Right atrium auricular region (tissue), 2 donors: ENCODE measurements at regions not wholly inside any gene's neighbourhood (a gene's known extent, or its start where the extent isn't known, plus 50 kb on each side); places are given as distances from the start of the nearest gene placed in this dataset.

Source experiments
- DNase-seq: peaks from one replicate; pipeline ENCODE4 v3.0.0-alpha.2; 2019; ENCODE audit warnings: low spot score
- H3K27ac ChIP-seq, 2 donors: fragments of 200-600 bp; sonication (generic); 1 replicate in 1 of 2; 2 replicates in 1 of 2; pipeline ENCODE4 v1.5.1; 2016 to 2019
- H3K27me3 ChIP-seq, 2 donors: fragments of 200-600 bp; sonication (generic); one replicate each; pipeline versions ENCODE4 v1.5.1 to v1.6.0; 2017 to 2019
- H3K36me3 ChIP-seq: fragments of 200-600 bp; sonication (generic); one replicate; pipeline ENCODE4 v1.5.1; 2016
- H3K4me1 ChIP-seq, 2 donors: fragments of 200-600 bp; sonication (generic); one replicate each; pipeline versions ENCODE4 v1.5.1 to v1.6.0; 2017 to 2019
- H3K4me3 ChIP-seq, 2 donors: fragments of 200-600 bp; sonication (generic); 1 replicate in 1 of 2; 2 replicates in 1 of 2; pipeline ENCODE4 v1.5.1; 2017 to 2019; ENCODE audit warnings: mild to moderate bottlenecking in 1 of 2, moderate library complexity in 1 of 2
- H3K9me3 ChIP-seq, 2 donors: fragments of 200-600 bp; sonication (generic); one replicate each; pipeline ENCODE4 v1.5.1; 2019
- TF ChIP-seq, protein P1 (sequence below), 2 donors: fragments of 200-600 bp; sonication (generic); IDR thresholded peaks; one replicate each; pipeline ENCODE4 v1.5.1; 2019; ENCODE audit warnings: antibody characterized with exemption in 2 of 2

DNA sequence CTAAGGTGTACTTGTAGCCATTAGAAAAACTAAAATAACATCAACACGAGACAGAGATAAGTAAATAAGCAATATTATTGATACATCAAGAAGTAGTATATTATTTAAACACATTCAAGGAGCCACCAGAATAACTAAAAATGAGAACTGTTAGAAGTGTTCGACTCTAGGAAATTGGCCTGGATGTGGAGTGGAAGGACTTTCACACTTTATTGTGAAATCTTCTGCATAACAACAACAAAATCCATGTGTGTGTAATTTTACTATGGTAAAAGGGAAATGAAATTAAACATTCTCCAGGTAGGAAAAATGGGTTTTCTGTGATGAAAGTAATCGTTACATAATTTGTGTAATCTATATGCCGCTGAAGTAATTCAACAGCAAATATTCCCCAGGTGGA, 96.3 kb upstream of the RNF152 start:
- no peak for DNase-seq

DNA sequence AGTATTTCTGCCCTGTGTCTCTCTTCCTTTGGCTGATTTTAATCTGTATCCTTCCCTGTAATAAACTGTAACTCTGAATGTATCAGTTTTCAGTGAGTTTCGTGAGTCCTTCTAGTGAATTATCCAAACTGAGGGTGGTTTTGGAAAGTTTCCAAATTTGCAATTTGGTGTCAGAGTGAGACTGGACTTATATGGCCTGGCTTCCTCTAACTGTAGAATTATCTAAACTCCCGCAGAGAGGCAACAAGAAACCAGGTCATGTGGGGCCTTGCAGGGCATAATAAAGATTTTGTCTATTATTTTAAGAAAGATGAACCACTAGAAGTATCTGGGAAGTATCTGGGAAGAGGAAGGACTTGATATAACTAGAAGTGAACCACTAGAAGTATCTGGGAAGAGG, 95.3 kb upstream of the RNF152 start:
- Histone ChIP-seq H3K27me3 (no peaks in the 10 kb centered on the region), H3K4me1 (peaks cover 0 to 12% of the 10 kb centered on the region in 2 donors), H3K4me3 (no peak overlapping the region), H3K27ac (no peak overlapping the region), H3K9me3 (no peaks in the 10 kb centered on the region), H3K36me3 (no peaks in the 10 kb centered on the region)
- TF ChIP-seq, protein P1, sequence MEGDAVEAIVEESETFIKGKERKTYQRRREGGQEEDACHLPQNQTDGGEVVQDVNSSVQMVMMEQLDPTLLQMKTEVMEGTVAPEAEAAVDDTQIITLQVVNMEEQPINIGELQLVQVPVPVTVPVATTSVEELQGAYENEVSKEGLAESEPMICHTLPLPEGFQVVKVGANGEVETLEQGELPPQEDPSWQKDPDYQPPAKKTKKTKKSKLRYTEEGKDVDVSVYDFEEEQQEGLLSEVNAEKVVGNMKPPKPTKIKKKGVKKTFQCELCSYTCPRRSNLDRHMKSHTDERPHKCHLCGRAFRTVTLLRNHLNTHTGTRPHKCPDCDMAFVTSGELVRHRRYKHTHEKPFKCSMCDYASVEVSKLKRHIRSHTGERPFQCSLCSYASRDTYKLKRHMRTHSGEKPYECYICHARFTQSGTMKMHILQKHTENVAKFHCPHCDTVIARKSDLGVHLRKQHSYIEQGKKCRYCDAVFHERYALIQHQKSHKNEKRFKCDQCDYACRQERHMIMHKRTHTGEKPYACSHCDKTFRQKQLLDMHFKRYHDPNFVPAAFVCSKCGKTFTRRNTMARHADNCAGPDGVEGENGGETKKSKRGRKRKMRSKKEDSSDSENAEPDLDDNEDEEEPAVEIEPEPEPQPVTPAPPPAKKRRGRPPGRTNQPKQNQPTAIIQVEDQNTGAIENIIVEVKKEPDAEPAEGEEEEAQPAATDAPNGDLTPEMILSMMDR (IDR thresholded peaks at IDR 0.05) = no peak
- DNase-seq = no peak

More for the DNA sequence above, 96.3 kb upstream of the RNF152 start:
- Histone ChIP-seq H3K4me1 (peaks cover 0 to 14% of the 10 kb centered on the region in 2 donors), H3K9me3 (no peaks in the 10 kb centered on the region), H3K4me3 (no peak overlapping the region), H3K27me3 (no peaks in the 10 kb centered on the region), H3K27ac (no peak overlapping the region), H3K36me3 (no peaks in the 10 kb centered on the region)
- TF ChIP-seq, protein P1 (IDR thresholded peaks at IDR 0.05) = no peak

DNA sequence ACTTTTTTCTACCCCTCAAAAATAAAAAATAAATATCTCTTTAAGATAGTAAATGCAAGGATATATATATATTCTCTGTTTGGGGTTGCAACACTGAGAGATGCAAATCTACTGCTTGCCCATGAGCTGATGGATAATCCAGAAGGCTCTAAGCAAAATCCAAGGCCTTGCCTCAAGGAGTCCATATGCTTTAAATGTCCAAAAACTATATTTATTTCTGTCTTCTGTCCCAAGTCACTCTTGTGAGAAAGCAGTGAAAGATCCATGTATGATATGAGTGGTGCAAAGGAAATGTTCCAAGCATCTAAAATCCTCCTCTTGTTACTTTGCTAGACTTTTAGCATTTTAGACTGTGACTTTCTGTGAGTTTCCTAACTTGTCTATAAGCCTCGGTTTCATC, 92.9 kb upstream of the RNF152 start:
- DNase-seq = no peak
- TF ChIP-seq, protein P1 (IDR thresholded peaks at IDR 0.05) = no peak
- Histone ChIP-seq H3K36me3 (no peaks in the 10 kb centered on the region), H3K4me1 (no peaks in the 10 kb centered on the region), H3K4me3 (no peak overlapping the region), H3K27me3 (no peaks in the 10 kb centered on the region), H3K27ac (no peak overlapping the region), H3K9me3 (no peaks in the 10 kb centered on the region)

DNA sequence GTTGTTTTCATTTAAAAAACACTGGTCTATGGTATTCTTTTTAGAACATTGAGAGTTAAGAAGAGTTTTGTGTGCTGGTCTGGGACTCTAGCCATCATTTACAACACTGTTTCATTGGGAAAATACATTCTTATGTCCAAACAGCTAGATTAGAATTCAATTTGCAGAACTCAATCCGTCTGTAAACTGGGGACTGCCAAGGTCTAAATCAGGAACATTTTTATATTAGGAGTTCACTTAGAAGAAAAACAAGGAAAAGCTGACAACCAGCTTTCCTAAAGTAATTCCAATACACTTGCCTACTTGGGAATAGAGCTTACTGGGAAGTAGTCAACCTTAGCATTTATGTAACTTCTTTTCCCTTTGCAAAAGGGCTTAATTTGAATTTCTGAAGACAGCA, 91.5 kb upstream of the RNF152 start:
- no peak for DNase-seq
- Histone ChIP-seq H3K27me3 (no peaks in the 10 kb centered on the region), H3K4me1 (no peaks in the 10 kb centered on the region), H3K27ac (peak overlapping the region in 1 of 2 donors; percentile 11), H3K9me3 (no peaks in the 10 kb centered on the region), H3K4me3 (no peak overlapping the region), H3K36me3 (no peaks in the 10 kb centered on the region)
- TF ChIP-seq, protein P1 (IDR thresholded peaks at IDR 0.05) = no peak

DNA sequence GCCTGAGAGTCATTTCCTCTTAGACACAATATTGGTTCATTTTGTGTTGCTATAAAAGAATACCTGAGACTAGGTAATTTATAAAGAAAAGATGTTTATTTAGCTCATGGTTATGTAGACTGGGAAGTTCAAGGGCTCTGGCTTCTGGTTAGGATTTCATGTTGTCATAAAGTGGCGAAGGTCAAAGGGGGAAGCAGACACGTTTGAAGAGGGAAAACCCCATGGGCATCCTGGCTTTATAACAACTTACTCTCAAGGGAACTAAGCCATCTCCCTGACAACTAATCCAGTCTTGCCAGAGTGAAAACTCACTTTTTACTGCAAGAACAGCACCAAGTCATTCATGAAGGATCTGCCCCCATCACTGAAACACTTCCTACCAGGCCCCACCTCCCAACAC, 89.7 kb upstream of the RNF152 start:
- Histone ChIP-seq H3K27ac (no peak overlapping the region), H3K36me3 (no peaks in the 10 kb centered on the region), H3K4me3 (no peak overlapping the region), H3K27me3 (no peaks in the 10 kb centered on the region), H3K9me3 (no peaks in the 10 kb centered on the region), H3K4me1 (no peaks in the 10 kb centered on the region)
- TF ChIP-seq, protein P1 (IDR thresholded peaks at IDR 0.05) = no peak
- no peak for DNase-seq

DNA sequence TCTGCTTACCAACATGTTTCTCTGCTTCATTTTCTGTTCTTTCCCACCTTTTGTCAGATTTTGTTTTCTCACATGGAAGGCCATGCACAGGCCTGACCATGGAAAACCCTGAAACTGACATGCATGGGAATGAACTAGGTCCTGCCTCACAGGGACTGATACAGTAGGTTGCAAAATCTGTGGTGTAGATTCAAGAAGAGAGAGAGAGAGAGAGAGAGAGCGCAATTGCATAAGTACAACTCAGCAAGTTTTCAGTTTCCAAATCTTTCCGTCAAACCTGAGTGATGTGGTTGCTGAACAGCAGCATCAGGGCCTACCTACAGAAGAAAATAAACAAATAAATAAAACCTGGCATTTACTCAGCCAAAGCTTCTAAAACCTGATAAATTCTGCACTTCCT, 87.5 kb upstream of the RNF152 start:
- Histone ChIP-seq H3K4me3 (no peak overlapping the region), H3K36me3 (no peaks in the 10 kb centered on the region), H3K27ac (no peak overlapping the region), H3K27me3 (no peaks in the 10 kb centered on the region), H3K9me3 (no peaks in the 10 kb centered on the region), H3K4me1 (no peaks in the 10 kb centered on the region)
- no peak for DNase-seq
- TF ChIP-seq, protein P1 (IDR thresholded peaks at IDR 0.05) = no peak
